Small intestine (tissue), 7 donors: ENCODE measurements at regions not wholly inside any gene's neighbourhood (a gene's known extent, or its start where the extent isn't known, plus 50 kb on each side); places are given as distances from the start of the nearest gene placed in this dataset.

ENCODE experiments used
- DNase-seq, 2 donors: peaks; one replicate each; pipeline versions ENCODE4 v3.0.0 to v3.0.0-alpha.2; 2013
- FAIRE-seq: peaks from 2 replicates; lab custom pipeline; 2012; peaks lifted over from hg19 to GRCh38; lab: Jason Lieb, UNC
- H3K27ac ChIP-seq, 3 donors: one replicate each; pipeline ENCODE4 v1.5.1; 2013; ENCODE audit warnings: low read length in 2 of 3, mild to moderate bottlenecking in 2 of 3, control low read depth in 1 of 3, inconsistent platforms in 1 of 3, low read depth in 1 of 3, moderate library complexity in 1 of 3
- H3K27me3 ChIP-seq, 3 donors: one replicate each; pipeline ENCODE4 v1.6.1; 2013; ENCODE audit warnings: low read length in 3 of 3, inconsistent platforms in 1 of 3; ENCODE audit not compliant: control insufficient read depth in 3 of 3, insufficient read depth in 3 of 3
- H3K36me3 ChIP-seq, 3 donors: one replicate each; pipeline ENCODE4 v1.6.1; 2013; ENCODE audit warnings: low read length in 3 of 3, inconsistent platforms in 1 of 3, low read depth in 1 of 3, mild to moderate bottlenecking in 1 of 3, moderate library complexity in 1 of 3; ENCODE audit not compliant: control insufficient read depth in 3 of 3, insufficient read depth in 2 of 3
- H3K4me1 ChIP-seq, 3 donors: one replicate each; pipeline ENCODE4 v1.6.1; 2013; ENCODE audit warnings: low read length in 2 of 3, inconsistent platforms in 1 of 3, low read depth in 1 of 3, mild to moderate bottlenecking in 1 of 3, moderate library complexity in 1 of 3; ENCODE audit not compliant: control insufficient read depth in 3 of 3, insufficient read depth in 2 of 3
- H3K4me3 ChIP-seq, 3 donors: one replicate each; pipeline ENCODE4 v1.5.1; 2013; ENCODE audit warnings: low read length in 3 of 3, control low read depth in 1 of 3, inconsistent platforms in 1 of 3, low read depth in 1 of 3, mild to moderate bottlenecking in 1 of 3, moderate library complexity in 1 of 3
- H3K9me3 ChIP-seq, 2 donors: one replicate each; pipeline ENCODE4 v1.6.1; 2013; ENCODE audit warnings: low read depth in 1 of 2, low read length in 1 of 2; ENCODE audit not compliant: control insufficient read depth in 2 of 2, insufficient read depth in 1 of 2
- WGBS, 3 donors: extraction: QIAGEN DNeasy Blood & Tissue Kit; methylation state at CpG; one replicate each; pipeline ENCODE4 v1.1.7; 2013; 5-methylcytosine and 5-hydroxymethylcytosine counted together
- donor health status: healthy with polysubstance abuse.
- donor health status: control.
- donor health status: control.
- donor health status: Bipolar disorder and iron deficiency.
- donor health status: healthy.

GRCh38 chr2:43171789-43172188, 54.6 kb downstream of the ZFP36L2 start:
- DNase-seq (peak in 1 of 2 donors; percentile 83), FAIRE-seq (no peak)
- H3K4me3 ChIP-seq = no peak overlapping the region
- H3K27me3 ChIP-seq = no peaks in the 10 kb centered on the region
- H3K27ac ChIP-seq = peak overlapping the region; percentile 1 to 76 (median 14)
- 25 to 49% (median 45%) methylated on average over 1 of the region's 1 CpG for WGBS, 3 donors
- peaks cover 0 to 26% of the 10 kb centered on the region in 2 donors for H3K9me3 ChIP-seq
- peaks cover 5 to 50% (median 8%) of the 10 kb centered on the region in 3 donors for H3K4me1 ChIP-seq
- no peaks in the 10 kb centered on the region for H3K36me3 ChIP-seq

DNA sequence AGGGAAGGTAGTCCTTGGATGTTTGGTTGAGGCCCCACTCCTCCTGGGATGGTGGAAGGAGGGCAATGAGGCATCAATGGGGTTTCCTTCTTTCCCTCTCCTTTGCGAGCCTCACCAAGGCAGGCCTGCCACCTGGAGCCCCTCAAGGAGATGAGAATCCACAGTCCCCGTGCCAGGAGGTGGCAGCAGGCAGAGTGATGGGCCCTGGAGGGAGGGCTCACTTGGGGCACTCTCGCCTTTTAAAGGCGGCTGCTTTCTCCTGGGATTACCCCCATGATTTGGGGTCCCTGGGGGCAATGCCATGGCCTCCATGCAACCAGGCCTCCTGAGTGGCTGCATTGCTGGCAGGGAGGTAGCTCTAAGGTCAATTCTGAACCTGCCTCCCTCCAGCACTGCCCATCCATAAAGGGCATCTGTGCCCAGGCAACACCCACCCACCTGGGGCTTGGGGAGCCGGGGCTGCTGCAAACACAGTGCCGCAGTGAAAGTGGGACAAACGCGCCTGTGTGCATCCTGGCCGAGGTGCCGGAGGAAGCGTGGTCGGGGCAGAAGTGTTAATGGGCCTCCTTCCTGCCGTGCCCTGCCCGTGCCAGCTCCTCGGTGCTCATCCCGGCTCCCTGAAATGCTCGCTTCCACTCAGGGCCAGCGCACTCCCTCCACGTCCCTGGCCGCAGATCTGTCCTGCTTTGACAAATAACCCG, 55.9 kb downstream of the ZFP36L2 start:
- WGBS, 3 donors = 77 to 83% (median 80%) methylated on average over 19 to 21 of the region's 21 CpGs
- no peaks in the 10 kb centered on the region for H3K27me3 ChIP-seq
- H3K9me3 ChIP-seq = peaks cover 0 to 16% of the 10 kb centered on the region in 2 donors
- DNase-seq (no peak), FAIRE-seq (no peak)
- H3K4me3 ChIP-seq = no peak overlapping the region
- peaks cover 5 to 55% (median 6%) of the 10 kb centered on the region in 3 donors for H3K4me1 ChIP-seq
- H3K36me3 ChIP-seq = no peaks in the 10 kb centered on the region
- H3K27ac ChIP-seq = peak overlapping the region in 2 of 3 donors; percentile 93 to 95

DNA sequence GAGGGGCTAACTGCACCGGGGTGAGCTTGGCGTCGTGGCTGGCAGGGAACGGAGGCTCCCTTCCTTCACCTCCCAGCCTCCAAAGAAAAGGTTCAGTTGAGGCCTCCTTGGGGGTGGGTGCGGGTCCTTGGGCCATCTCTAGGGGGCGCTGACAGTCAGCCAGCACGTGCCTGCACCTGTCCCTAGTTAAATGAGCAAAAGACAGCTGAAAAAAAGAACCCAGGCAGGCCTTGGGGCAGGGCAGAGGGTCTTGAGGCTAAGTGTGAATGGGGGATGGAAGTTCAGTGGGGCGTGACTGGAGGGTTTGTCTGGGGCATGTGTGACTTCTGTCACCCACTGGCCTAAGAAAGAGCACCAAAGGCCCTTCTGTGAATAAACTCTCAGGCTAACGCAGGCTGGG, 56.4 kb downstream of the ZFP36L2 start:
- Histone ChIP-seq H3K4me1 (peaks cover 2 to 61% (median 6%) of the 10 kb centered on the region in 3 donors), H3K9me3 (peaks cover 0 to 11% of the 10 kb centered on the region in 2 donors), H3K36me3 (no peaks in the 10 kb centered on the region), H3K4me3 (no peak overlapping the region), H3K27ac (peak overlapping the region; percentile 93 to 97 (median 95)), H3K27me3 (no peaks in the 10 kb centered on the region)
- 23 to 53% (median 24%) methylated on average over 9 of the region's 9 CpGs for WGBS, 3 donors
- peak; percentile 67 to 73 for DNase-seq
- no peak for FAIRE-seq

DNA sequence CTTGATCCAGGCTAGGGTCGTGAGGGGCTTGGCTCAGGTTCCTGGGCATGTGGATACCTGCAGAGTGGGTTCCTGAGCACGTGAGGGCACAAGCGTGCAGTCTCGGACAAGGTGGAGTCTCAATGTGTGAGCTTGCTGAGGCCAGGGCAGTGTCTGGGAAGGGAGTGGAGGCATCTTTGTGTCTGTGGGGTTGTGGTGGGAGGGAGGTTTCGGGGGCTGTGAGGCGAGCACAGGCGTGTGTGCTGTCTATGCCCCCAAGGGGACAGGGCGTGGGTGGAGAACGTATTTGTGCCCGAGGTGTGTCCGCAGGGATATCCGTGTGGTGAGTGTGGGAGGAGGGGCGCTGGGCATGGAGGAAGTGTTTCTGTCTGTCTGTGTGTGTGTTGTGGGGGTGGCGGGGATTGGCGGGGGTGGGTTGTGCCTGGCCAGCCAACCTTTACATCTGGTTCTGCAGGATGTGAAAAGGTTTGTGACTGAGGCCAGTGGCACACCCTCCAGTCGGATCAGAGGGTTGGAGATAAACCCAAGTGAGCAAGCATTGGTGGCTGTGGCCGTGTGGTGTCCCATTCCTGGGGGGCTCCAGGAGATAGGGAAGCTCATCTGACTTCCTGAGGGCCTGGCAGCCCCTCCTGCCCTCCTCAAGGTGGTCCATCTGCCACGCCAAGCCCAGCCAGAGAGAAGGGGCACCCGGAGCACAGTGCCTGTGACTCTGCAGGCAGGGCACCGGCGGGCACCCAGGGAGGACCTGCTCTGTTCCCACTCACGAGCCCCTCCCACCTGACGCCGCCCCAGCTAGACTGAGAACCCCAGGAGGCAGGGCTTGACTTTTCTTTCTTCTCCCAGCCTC, 57.1 kb downstream of the ZFP36L2 start:
- Histone ChIP-seq H3K27ac (peak overlapping the region; percentile 93 to 97 (median 95)), H3K27me3 (no peaks in the 10 kb centered on the region), H3K9me3 (peaks cover 0 to 4% of the 10 kb centered on the region in 2 donors), H3K4me1 (peaks cover 2 to 66% (median 6%) of the 10 kb centered on the region in 3 donors), H3K4me3 (no peak overlapping the region), H3K36me3 (no peaks in the 10 kb centered on the region)
- WGBS, 3 donors = 10 to 38% (median 26%) methylated on average over 20 to 24 of the region's 24 CpGs
- FAIRE-seq (no peak), DNase-seq (peak; percentile 80 to 90)

DNA sequence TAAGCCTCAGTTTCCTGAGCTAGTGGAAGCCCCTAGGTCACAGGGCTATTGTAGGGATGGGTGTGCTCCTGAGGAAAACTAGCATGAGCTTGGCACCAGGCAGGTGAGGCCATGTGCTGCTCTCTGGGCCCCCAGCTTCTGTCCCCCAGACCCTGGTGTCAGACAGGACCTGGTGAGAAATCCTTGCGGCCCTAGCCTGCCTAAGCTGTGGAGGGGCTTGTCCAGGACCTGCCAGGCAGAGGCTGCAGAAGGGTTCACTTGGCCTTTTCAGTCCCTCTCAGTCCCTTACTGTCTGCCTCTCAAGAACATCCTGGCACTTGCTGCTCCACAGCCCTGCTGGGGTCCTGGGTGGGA, 58.4 kb downstream of the ZFP36L2 start:
- no peaks in the 10 kb centered on the region for H3K36me3 ChIP-seq
- peak overlapping the region; percentile 93 to 97 (median 95) for H3K27ac ChIP-seq
- FAIRE-seq (no peak), DNase-seq (no peak)
- H3K4me1 ChIP-seq = peaks cover 0 to 75% (median 2%) of the 10 kb centered on the region in 3 donors
- no peak overlapping the region for H3K4me3 ChIP-seq
- H3K9me3 ChIP-seq = no peaks in the 10 kb centered on the region
- no peaks in the 10 kb centered on the region for H3K27me3 ChIP-seq
- WGBS, 3 donors = 90 to 100% (median 93%) methylated on average over 1 of the region's 1 CpG

DNA sequence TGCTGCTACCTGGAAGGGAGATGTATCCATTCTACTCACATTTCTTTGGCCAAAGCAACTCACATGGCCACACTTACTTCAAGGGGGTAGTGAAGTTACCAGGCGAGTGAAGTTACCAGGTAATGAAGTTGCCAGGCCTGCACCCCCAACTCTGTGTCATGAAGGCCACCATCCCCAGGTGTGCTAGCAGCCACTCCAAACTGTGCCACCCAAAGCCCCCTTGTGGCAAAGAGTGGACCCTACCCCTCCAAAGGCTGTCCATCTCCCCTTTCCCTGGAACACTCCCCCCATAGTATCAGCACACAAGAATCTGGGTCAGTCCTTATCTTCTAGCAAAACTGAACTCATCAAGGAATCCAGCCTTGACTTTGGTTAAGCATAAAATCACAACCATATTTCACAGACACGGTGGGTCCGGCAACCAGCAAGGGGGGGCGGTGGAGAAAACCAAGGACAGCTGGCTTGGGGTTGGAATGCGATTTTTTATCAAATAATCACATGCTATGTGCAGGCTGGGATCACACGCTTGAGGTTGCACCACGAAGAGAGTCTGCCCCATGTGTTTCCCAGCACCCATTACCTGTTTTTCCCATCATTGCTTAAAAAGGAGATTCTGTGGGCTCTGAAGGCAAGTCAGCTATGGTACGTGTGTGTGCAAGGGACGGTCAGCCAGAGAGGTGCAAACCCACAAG, 60.9 kb downstream of the ZFP36L2 start:
- peak in 1 of 2 donors; percentile 51 for DNase-seq
- H3K36me3 ChIP-seq = no peaks in the 10 kb centered on the region
- H3K9me3 ChIP-seq = no peaks in the 10 kb centered on the region
- H3K27ac ChIP-seq = peak overlapping the region in 1 of 3 donors; percentile 88
- 75 to 83% (median 76%) methylated on average over 9 of the region's 9 CpGs for WGBS, 3 donors
- H3K4me3 ChIP-seq = no peak overlapping the region
- H3K27me3 ChIP-seq = no peaks in the 10 kb centered on the region
- peaks cover 0 to 79% (median 2%) of the 10 kb centered on the region in 3 donors for H3K4me1 ChIP-seq
- FAIRE-seq = no peak

DNA sequence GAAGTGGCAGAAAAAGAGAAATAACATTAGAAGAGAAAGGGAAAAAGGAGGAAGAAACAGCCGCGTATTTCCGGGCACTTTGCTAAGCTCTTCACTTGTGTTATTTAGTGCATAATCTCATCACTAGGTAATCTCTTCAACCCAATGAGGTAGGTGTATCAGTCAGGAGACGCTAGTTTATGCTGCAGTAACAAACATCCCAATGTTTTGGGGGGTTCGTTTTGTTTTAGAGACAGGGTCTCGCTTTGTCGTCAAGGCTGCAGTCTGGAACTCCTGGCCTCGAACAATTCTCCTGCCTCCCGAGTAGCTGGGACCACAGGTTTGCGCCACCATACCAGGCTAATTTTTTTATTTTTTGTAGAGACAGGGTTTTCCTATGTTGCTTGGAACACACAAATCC, 61.7 kb downstream of the ZFP36L2 start:
- no peak for DNase-seq
- Histone ChIP-seq H3K27me3 (no peaks in the 10 kb centered on the region), H3K4me3 (no peak overlapping the region), H3K9me3 (no peaks in the 10 kb centered on the region), H3K27ac (peak overlapping the region; percentile 88 to 92 (median 92)), H3K4me1 (peaks cover 3 to 79% (median 4%) of the 10 kb centered on the region in 3 donors), H3K36me3 (no peaks in the 10 kb centered on the region)
- 95 to 96% (median 95%) methylated on average over 10 of the region's 10 CpGs for WGBS, 3 donors
- FAIRE-seq = no peak
